Trophoblast cell (in vitro differentiated cells and primary cell): ENCODE measurements at regions not wholly inside any gene's neighbourhood (a gene's known extent, or its start where the extent isn't known, plus 50 kb on each side); places are given as distances from the start of the nearest gene placed in this dataset.

ENCODE experiments used
- DNase-seq, 2 donors: peaks; one replicate each; pipeline ENCODE4 v3.0.0-alpha.2; 2016
- H2AFZ ChIP-seq: 2 replicates; pipeline ENCODE4 v1.6.1; 2013; ENCODE audit warnings: low read length, moderate library complexity, mild to moderate bottlenecking; ENCODE audit not compliant: insufficient read depth, poor library complexity
- H2AK5ac ChIP-seq: 2 replicates; pipeline ENCODE4 v1.6.1; 2013; ENCODE audit warnings: mild to moderate bottlenecking, low read length
- H2BK120ac ChIP-seq: 2 replicates; pipeline ENCODE4 v1.6.1; 2013; ENCODE audit warnings: low read length, mild to moderate bottlenecking, moderate library complexity; ENCODE audit not compliant: insufficient read depth, poor library complexity
- H2BK12ac ChIP-seq: 2 replicates; pipeline ENCODE4 v1.6.1; 2013; ENCODE audit warnings: mild to moderate bottlenecking, low read length, moderate library complexity
- H2BK5ac ChIP-seq: 2 replicates; pipeline ENCODE4 v1.6.1; 2013; ENCODE audit warnings: low read length, low read depth, moderate library complexity, mild to moderate bottlenecking; ENCODE audit not compliant: poor library complexity
- H3K14ac ChIP-seq: 2 replicates; pipeline ENCODE4 v1.6.1; 2013; ENCODE audit warnings: mild to moderate bottlenecking, low read length
- H3K18ac ChIP-seq: 2 replicates; pipeline ENCODE4 v1.6.1; 2013; ENCODE audit warnings: mild to moderate bottlenecking, low read length
- H3K23ac ChIP-seq: 2 replicates; pipeline ENCODE4 v1.6.1; 2013; ENCODE audit warnings: low read length
- H3K27ac ChIP-seq: 2 replicates; pipeline ENCODE4 v1.5.1; 2013; ENCODE audit warnings: low read depth, mild to moderate bottlenecking, inconsistent platforms, low read length, moderate library complexity
- H3K27me3 ChIP-seq: 2 replicates; pipeline ENCODE4 v1.6.1; 2013; ENCODE audit warnings: inconsistent platforms, mild to moderate bottlenecking, low read length, moderate library complexity; ENCODE audit not compliant: insufficient read depth
- H3K36me3 ChIP-seq, 2 experiments: 1 replicate in 1 of 2; 2 replicates in 1 of 2; pipeline ENCODE4 v1.6.1; 2013; ENCODE audit warnings: low read length in 2 of 2, mild to moderate bottlenecking in 2 of 2, moderate library complexity in 1 of 2; ENCODE audit not compliant: insufficient read depth in 2 of 2, control insufficient read depth in 1 of 2
- H3K4ac ChIP-seq: 2 replicates; pipeline ENCODE4 v1.6.1; 2013; ENCODE audit warnings: low read depth, mild to moderate bottlenecking, low read length, moderate library complexity
- H3K4me1 ChIP-seq, 2 experiments: 1 replicate in 1 of 2; 2 replicates in 1 of 2; pipeline ENCODE4 v1.6.1; 2013; ENCODE audit warnings: low read length in 2 of 2, mild to moderate bottlenecking in 2 of 2, moderate library complexity in 1 of 2; ENCODE audit not compliant: insufficient read depth in 2 of 2, control insufficient read depth in 1 of 2
- H3K4me2 ChIP-seq: 2 replicates; pipeline ENCODE4 v1.6.1; 2013; ENCODE audit warnings: inconsistent platforms, mild to moderate bottlenecking, low read length, moderate library complexity
- H3K4me3 ChIP-seq: 2 replicates; pipeline ENCODE4 v1.5.1; 2013; ENCODE audit warnings: mild to moderate bottlenecking, low read depth, low read length, inconsistent platforms
- H3K79me1 ChIP-seq: one replicate; pipeline ENCODE4 v1.6.1; 2013; ENCODE audit warnings: low read length
- H3K79me2 ChIP-seq: 2 replicates; pipeline ENCODE4 v1.6.1; 2013; ENCODE audit warnings: low read length, mild to moderate bottlenecking; ENCODE audit not compliant: control insufficient read depth, insufficient read depth, poor library complexity
- H3K9ac ChIP-seq: 2 replicates; pipeline ENCODE4 v1.6.1; 2013; ENCODE audit warnings: mild to moderate bottlenecking, low read length
- H3K9me3 ChIP-seq: 2 replicates; pipeline ENCODE4 v1.6.1; 2013; ENCODE audit warnings: low read depth, mild to moderate bottlenecking, control low read depth, inconsistent platforms, low read length; ENCODE audit not compliant: insufficient read depth
- H4K12ac ChIP-seq: 2 replicates; pipeline ENCODE4 v1.6.1; 2013; ENCODE audit warnings: low read depth, mild to moderate bottlenecking, low read length, moderate library complexity
- H4K8ac ChIP-seq: 2 replicates; pipeline ENCODE4 v1.6.1; 2013; ENCODE audit warnings: low read depth, mild to moderate bottlenecking, low read length, moderate library complexity
- H4K91ac ChIP-seq: one replicate; pipeline ENCODE4 v1.6.1; 2013; ENCODE audit warnings: low read depth, mild to moderate bottlenecking, low read length, moderate library complexity
- WGBS: extraction: QIAGEN DNeasy Blood & Tissue Kit; methylation state at CpG from one replicate; pipeline ENCODE4 v1.1.7; 2013; ENCODE audit warnings: missing lambda C conversion rate; ENCODE audit not compliant: insufficient read length, insufficient coverage; ENCODE audit errors: extremely low coverage; 5-methylcytosine and 5-hydroxymethylcytosine counted together

DNA sequence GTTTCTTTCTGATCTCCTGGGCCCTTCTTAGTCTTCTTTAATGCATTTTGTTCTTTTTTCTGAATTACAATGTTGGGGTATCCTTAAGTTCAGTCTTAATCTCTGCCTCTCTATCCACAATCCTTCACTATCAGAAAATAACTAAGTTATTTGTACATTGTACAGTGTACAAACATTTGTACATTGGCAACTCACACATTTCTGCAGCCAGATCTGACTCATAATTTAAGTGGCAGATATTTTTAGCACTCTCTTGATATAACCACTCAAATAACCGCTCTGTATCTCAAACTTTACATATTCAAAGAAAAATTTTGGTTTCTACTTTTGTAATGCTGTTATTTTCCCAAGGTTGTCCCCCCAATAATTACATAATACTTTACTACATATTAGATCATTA, 691.1 kb upstream of the SPRY2 start:
- no peaks in the 10 kb centered on the region for H3K79me2 ChIP-seq

GRCh38 chr13:81025091-81025490, 684.2 kb upstream of the SPRY2 start:
- no peaks in the 10 kb centered on the region for H3K79me1 ChIP-seq
- H3K27me3 ChIP-seq, result no peaks in the 10 kb centered on the region
- no peak overlapping the region for H2AK5ac ChIP-seq
- no peak overlapping the region for H2BK120ac ChIP-seq
- no peak overlapping the region for H3K9ac ChIP-seq
- no peak overlapping the region for H3K14ac ChIP-seq
- no peaks in the 10 kb centered on the region for H3K4me1 ChIP-seq
- H3K23ac ChIP-seq, result no peak overlapping the region
- no peak overlapping the region for H3K4ac ChIP-seq
- no peak overlapping the region for H2BK5ac ChIP-seq
- no peaks in the 10 kb centered on the region for H3K79me2 ChIP-seq
- no peak overlapping the region for H3K4me3 ChIP-seq
- no peaks in the 10 kb centered on the region for H3K9me3 ChIP-seq
- H2BK12ac ChIP-seq, result no peak overlapping the region
- no peak overlapping the region for H2AFZ ChIP-seq
- H3K4me2 ChIP-seq, result no peak overlapping the region
- H4K12ac ChIP-seq, result no peak overlapping the region
- no peaks in the 10 kb centered on the region for H3K36me3 ChIP-seq
- no CpG with 5 or more reads among the region's 3 CpGs for WGBS
- DNase-seq, result no peak
- H3K27ac ChIP-seq, result no peak overlapping the region
- no peak overlapping the region for H4K8ac ChIP-seq
- H4K91ac ChIP-seq, result no peak overlapping the region
- no peak overlapping the region for H3K18ac ChIP-seq

More for the DNA sequence above, 691.1 kb upstream of the SPRY2 start:
- H3K9me3 ChIP-seq, result no peaks in the 10 kb centered on the region
- H2BK12ac ChIP-seq, result no peak overlapping the region
- H3K36me3 ChIP-seq, result no peaks in the 10 kb centered on the region
- H3K18ac ChIP-seq, result no peak overlapping the region
- no peak overlapping the region for H3K23ac ChIP-seq
- H3K4me2 ChIP-seq, result no peak overlapping the region
- H3K4me1 ChIP-seq, result no peaks in the 10 kb centered on the region
- no peak for DNase-seq
- H3K4ac ChIP-seq, result no peak overlapping the region
- no peak overlapping the region for H3K9ac ChIP-seq
- no peak overlapping the region for H3K14ac ChIP-seq
- no peak overlapping the region for H2AFZ ChIP-seq
- no peaks in the 10 kb centered on the region for H3K27me3 ChIP-seq
- H3K79me1 ChIP-seq, result no peaks in the 10 kb centered on the region
- H3K4me3 ChIP-seq, result no peak overlapping the region
- H4K8ac ChIP-seq, result no peak overlapping the region
- no peak overlapping the region for H2BK5ac ChIP-seq
- no peak overlapping the region for H4K91ac ChIP-seq
- no peak overlapping the region for H4K12ac ChIP-seq
- no peak overlapping the region for H2BK120ac ChIP-seq
- no CpG with 5 or more reads among the region's 1 CpG for WGBS
- no peak overlapping the region for H3K27ac ChIP-seq
- H2AK5ac ChIP-seq, result no peak overlapping the region

DNA sequence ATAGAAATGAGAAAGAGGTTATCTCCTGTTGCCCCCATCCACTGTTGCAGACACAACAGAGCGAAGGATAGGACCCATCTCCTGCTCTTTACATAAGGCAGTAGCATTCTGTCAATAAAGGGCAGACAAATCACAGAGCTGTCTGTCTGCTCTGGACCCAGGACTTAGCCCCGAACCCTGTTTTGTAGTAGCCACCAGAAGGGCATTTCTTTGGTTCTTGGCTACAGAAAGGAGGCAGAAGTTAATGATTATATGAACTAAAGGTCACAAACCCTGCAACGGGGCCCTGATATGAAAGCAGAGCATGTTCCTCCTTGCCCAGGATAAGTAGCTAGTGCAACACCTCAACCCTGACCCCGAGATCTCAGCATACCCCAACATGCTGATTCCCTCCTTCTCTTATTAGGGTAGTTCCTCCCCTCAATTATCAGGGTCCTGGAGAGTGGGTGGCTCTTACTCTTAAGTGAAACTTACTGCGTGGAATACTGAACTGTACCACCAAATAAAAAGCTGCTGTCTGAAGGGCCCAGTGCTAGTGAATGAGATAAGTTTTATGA, 680.4 kb upstream of the SPRY2 start:
- no peaks in the 10 kb centered on the region for H3K27me3 ChIP-seq
- H3K9ac ChIP-seq, result no peak overlapping the region
- WGBS, result no CpG with 5 or more reads among the region's 5 CpGs

DNA sequence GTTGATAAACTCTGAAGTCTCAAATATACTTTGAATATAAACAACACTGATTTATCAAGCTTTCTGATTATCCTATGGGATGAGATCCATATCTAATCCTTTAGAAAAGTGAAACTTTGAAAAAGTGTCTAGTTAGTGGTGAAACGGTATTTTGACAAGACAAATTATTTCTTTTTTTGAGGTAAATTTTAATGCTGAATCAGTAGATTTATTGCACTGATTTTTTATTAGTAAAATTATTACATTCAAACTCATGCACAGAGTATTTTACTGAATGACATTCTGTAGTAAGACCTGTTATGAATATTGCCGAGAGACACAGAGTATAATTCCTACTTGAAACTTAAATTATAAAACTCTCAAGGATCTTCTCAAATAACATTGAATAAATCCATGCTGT, 679.1 kb upstream of the SPRY2 start:
- H3K4me1 ChIP-seq, result no peaks in the 10 kb centered on the region
- DNase-seq, result no peak
- no peak overlapping the region for H3K27ac ChIP-seq
- no peak overlapping the region for H3K14ac ChIP-seq
- no peak overlapping the region for H3K4ac ChIP-seq
- no peak overlapping the region for H2AK5ac ChIP-seq
- no CpG with 5 or more reads among the region's 2 CpGs for WGBS
- no peak overlapping the region for H4K12ac ChIP-seq
- H3K27me3 ChIP-seq, result no peaks in the 10 kb centered on the region
- H2BK12ac ChIP-seq, result no peak overlapping the region
- H3K23ac ChIP-seq, result no peak overlapping the region
- H3K18ac ChIP-seq, result no peak overlapping the region
- H3K9ac ChIP-seq, result no peak overlapping the region
- no peak overlapping the region for H2BK120ac ChIP-seq
- H3K79me1 ChIP-seq, result no peaks in the 10 kb centered on the region
- no peak overlapping the region for H3K4me2 ChIP-seq
- H4K91ac ChIP-seq, result no peak overlapping the region
- H4K8ac ChIP-seq, result no peak overlapping the region
- H3K79me2 ChIP-seq, result no peaks in the 10 kb centered on the region
- H3K9me3 ChIP-seq, result no peaks in the 10 kb centered on the region
- no peak overlapping the region for H2BK5ac ChIP-seq
- H3K36me3 ChIP-seq, result no peaks in the 10 kb centered on the region
- no peak overlapping the region for H2AFZ ChIP-seq
- H3K4me3 ChIP-seq, result no peak overlapping the region

More for the DNA sequence above, 680.4 kb upstream of the SPRY2 start:
- no peak for DNase-seq
- H3K79me1 ChIP-seq, result no peaks in the 10 kb centered on the region
- no peak overlapping the region for H2BK12ac ChIP-seq
- no peak overlapping the region for H4K91ac ChIP-seq
- no peak overlapping the region for H3K4me3 ChIP-seq
- no peak overlapping the region for H3K14ac ChIP-seq
- H3K79me2 ChIP-seq, result no peaks in the 10 kb centered on the region
- no peak overlapping the region for H4K12ac ChIP-seq
- H4K8ac ChIP-seq, result no peak overlapping the region
- no peak overlapping the region for H3K27ac ChIP-seq
- H2BK120ac ChIP-seq, result no peak overlapping the region
- H2AFZ ChIP-seq, result no peak overlapping the region
- no peak overlapping the region for H3K4ac ChIP-seq
- no peak overlapping the region for H2BK5ac ChIP-seq
- H3K36me3 ChIP-seq, result no peaks in the 10 kb centered on the region
- no peaks in the 10 kb centered on the region for H3K9me3 ChIP-seq
- no peak overlapping the region for H3K4me2 ChIP-seq
- H3K23ac ChIP-seq, result no peak overlapping the region
- H3K18ac ChIP-seq, result no peak overlapping the region
- H3K4me1 ChIP-seq, result no peaks in the 10 kb centered on the region
- no peak overlapping the region for H2AK5ac ChIP-seq
